ENCODE measurements at regions not wholly inside any gene's neighbourhood (a gene's known extent, or its start where the extent isn't known, plus 50 kb on each side); places are given as distances from the start of the nearest gene placed in this dataset.

- no peaks in the 10 kb centered on the region for H3K36me3 ChIP-seq (ENCODE audit: control insufficient read depth, insufficient read depth, low read length)
- TF ChIP-seq CTCF (IDR thresholded peaks at IDR 0.05; ENCODE audit: insufficient read depth, low read depth, low read length), result no peak
- CTCF ChIA-PET, result no interaction called here
- no peak overlapping the region for H3K4me3 ChIP-seq (ENCODE audit: low read depth, low read length)
- no peak for DNase-seq (ENCODE audit: low read depth)
- POLR2A ChIA-PET, result no interaction called here
- H3K27me3 ChIP-seq (ENCODE audit: control insufficient read depth, insufficient read depth, low read length), result peaks cover 2% of the 10 kb centered on the region; the same call in 1 of the 2 replicates
Observed at GRCh38 chr10:104516986-104517385, 124.1 kb upstream of the SORCS3 start.

DNA sequence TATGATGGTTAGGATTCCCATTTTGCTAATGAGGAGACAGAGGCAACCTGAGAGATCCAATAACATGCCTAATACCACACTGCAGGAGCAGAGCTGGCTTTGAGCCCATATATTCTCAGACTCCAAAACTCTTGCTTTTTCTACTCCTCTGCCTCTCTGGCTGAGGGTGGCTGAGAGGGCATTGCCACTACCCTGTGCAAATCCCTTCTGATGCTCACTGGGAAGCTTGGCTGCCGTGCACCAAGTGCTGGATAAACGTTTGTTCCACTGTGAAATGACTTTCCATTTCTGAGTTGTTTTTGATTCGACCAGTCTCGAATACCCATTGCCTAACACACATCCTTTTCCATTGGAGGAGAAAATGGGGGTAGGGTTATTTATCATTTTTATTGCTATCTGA, 123.1 kb upstream of the SORCS3 start:
- CTCF ChIA-PET, result no interaction called here
- Histone ChIP-seq H3K36me3 (ENCODE audit: control insufficient read depth, insufficient read depth, low read length) (no peaks in the 10 kb centered on the region), H3K27me3 (ENCODE audit: control insufficient read depth, insufficient read depth, low read length) (peaks cover 2% of the 10 kb centered on the region; the same call in 1 of the 2 replicates), H3K4me3 (ENCODE audit: low read depth, low read length) (no peak overlapping the region)
- TF ChIP-seq CTCF (IDR thresholded peaks at IDR 0.05; ENCODE audit: insufficient read depth, low read depth, low read length), result no peak
- POLR2A ChIA-PET, result no interaction called here
- DNase-seq (ENCODE audit: low read depth), result no peak

DNA sequence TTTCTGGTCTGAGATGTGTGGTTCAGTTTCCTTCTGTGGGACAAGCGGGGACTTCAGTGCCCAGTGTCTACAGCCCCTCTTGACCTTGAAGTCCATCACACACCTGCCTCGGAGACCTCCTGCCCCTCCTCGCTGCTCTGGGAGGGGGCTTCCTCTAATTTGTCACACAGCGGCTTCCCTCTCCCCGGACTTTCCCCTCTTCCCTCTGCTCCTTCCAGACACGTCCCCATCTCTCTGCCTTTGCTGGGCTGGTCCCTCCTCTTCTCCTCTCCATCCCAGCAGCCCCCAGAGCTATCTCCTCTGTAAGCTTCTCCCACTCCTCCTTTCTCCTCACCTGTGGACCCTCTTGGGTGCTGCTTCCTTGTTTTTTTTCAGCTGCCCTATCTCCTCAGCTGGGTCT, 122.2 kb upstream of the SORCS3 start:
- CTCF ChIA-PET, result no interaction called here
- POLR2A ChIA-PET, result no interaction called here
- TF ChIP-seq CTCF (IDR thresholded peaks at IDR 0.05; ENCODE audit: insufficient read depth, low read depth, low read length), result no peak

DNA sequence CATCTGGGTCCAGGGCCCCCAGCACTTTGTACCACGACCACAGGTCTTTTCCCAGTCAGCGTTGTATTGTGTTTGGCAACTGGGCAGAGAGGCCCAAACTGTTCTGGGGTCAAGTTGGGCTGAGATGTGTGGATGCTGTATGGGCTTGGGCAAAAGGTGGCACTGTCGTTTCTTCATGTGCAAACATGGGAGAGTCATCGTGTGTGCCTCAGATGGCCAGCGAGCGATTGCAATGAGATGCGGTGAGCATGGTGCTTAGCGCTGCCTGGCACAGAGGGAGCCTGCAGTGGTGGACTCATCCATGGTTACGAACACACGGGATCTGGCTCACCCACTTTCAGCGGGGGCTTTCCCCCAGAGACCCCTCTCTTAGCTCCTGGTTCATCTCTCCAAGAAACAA, 120.4 kb upstream of the SORCS3 start:
- POLR2A ChIA-PET, result no interaction called here
- TF ChIP-seq CTCF (IDR thresholded peaks at IDR 0.05; ENCODE audit: insufficient read depth, low read depth, low read length), result no peak
- no peaks in the 10 kb centered on the region for H3K36me3 ChIP-seq (ENCODE audit: control insufficient read depth, insufficient read depth, low read length)
- H3K27me3 ChIP-seq (ENCODE audit: control insufficient read depth, insufficient read depth, low read length), result peaks cover 2% of the 10 kb centered on the region; the same call in 1 of the 2 replicates
- H3K4me3 ChIP-seq (ENCODE audit: low read depth, low read length), result no peak overlapping the region
- CTCF ChIA-PET, result no interaction called here
- no peak for DNase-seq (ENCODE audit: low read depth)

More for the DNA sequence above, 122.2 kb upstream of the SORCS3 start:
- H3K27me3 ChIP-seq (ENCODE audit: control insufficient read depth, insufficient read depth, low read length), result peaks cover 2% of the 10 kb centered on the region; the same call in 1 of the 2 replicates
- no peak for DNase-seq (ENCODE audit: low read depth)
- H3K36me3 ChIP-seq (ENCODE audit: control insufficient read depth, insufficient read depth, low read length), result no peaks in the 10 kb centered on the region
- H3K4me3 ChIP-seq (ENCODE audit: low read depth, low read length), result no peak overlapping the region

DNA sequence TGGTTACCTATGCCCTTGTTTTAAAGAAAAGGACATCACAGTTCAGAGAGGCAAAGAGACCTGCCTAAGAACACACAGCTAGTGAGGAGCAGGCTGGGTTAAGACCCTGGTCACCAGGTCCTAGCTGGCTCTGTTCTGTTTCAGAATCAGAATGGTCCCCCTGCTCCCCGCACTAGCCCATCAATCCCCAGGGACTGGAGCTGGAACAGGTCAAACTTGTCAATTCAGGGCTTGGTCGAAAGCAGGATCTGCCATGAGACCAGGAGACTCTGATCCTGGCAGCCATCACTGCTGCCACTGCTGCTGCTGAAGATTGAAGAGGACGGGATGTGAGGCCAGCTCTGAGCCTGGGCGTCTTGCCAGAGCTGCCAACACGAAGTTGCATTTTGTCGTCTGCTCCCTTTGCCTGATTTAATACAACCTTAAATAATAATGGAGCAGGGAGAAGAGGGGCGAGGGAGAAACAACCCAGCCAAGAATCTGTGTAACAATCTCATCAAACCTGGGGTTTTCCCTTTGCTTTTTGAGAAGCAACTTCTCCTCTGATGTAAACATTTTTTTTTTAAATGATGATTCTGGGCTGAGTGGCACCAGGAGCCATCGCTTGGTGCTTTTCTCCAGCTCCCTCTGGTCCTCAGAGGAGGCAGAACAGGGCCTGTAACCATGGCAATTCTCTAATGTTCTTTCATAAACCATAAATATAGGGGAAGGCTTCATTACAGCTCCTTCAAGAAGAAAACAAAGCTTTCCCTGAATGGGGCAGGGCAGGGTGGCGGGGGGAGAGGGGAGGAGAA, 119.0 kb upstream of the SORCS3 start:
- no peak for TF ChIP-seq CTCF (IDR thresholded peaks at IDR 0.05; ENCODE audit: insufficient read depth, low read depth, low read length)
- no peaks in the 10 kb centered on the region for H3K36me3 ChIP-seq (ENCODE audit: control insufficient read depth, insufficient read depth, low read length)
- CTCF ChIA-PET, result interaction anchor here (0.6 kb wide), 1 partner anchor 21 kb away, joined by 4 read pairs; no protein-coding TSS in a partner anchor

More for the DNA sequence above, 119.0 kb upstream of the SORCS3 start:
- POLR2A ChIA-PET, result no interaction called here
- no peak overlapping the region for H3K4me3 ChIP-seq (ENCODE audit: low read depth, low read length)
- peaks cover 2% of the 10 kb centered on the region; the same call in 1 of the 2 replicates for H3K27me3 ChIP-seq (ENCODE audit: control insufficient read depth, insufficient read depth, low read length)
- no peak for DNase-seq (ENCODE audit: low read depth)

Data from BJ (cell line).